ENCODE measurements at regions not wholly inside any gene's neighbourhood (a gene's known extent, or its start where the extent isn't known, plus 50 kb on each side); places are given as distances from the start of the nearest gene placed in this dataset.

GRCh38 chr7:12518920-12519681 lies 51.4 kb upstream of the SCIN start:
- no peak for DNase-seq

GRCh38 chr7:12519682-12520009 lies 50.9 kb upstream of the SCIN start:
- no peak for DNase-seq

Data from NCI-H1417 (cell line).